Uterus (tissue), 3 donors: ENCODE measurements at regions not wholly inside any gene's neighbourhood (a gene's known extent, or its start where the extent isn't known, plus 50 kb on each side); places are given as distances from the start of the nearest gene placed in this dataset.

Experiments used
- DNase-seq, 2 donors: peaks; one replicate each; pipeline ENCODE4 v3.0.0-alpha.2; 2019 to 2020
- H3K27ac ChIP-seq, 2 donors: fragments of 200-600 bp; sonication (generic); 1 replicate in 1 of 2; 2 replicates in 1 of 2; pipeline ENCODE4 v1.5.1; 2016 to 2018
- H3K27me3 ChIP-seq, 2 donors: fragments of 200-600 bp; sonication (generic); one replicate each; pipeline ENCODE4 v1.5.1; 2018 to 2019; ENCODE audit warnings: control low read depth in 1 of 2
- H3K36me3 ChIP-seq, 2 donors: fragments of 200-600 bp; sonication (generic); one replicate each; pipeline ENCODE4 v1.5.1; 2019; ENCODE audit warnings: control low read depth in 1 of 2
- H3K4me1 ChIP-seq, 2 donors: fragments of 200-600 bp; sonication (generic); one replicate each; pipeline ENCODE4 v1.5.1; 2018 to 2019; ENCODE audit warnings: control low read depth in 1 of 2
- H3K4me3 ChIP-seq, 2 donors: fragments of 200-600 bp; sonication (generic); 1 replicate in 1 of 2; 2 replicates in 1 of 2; pipeline ENCODE4 v1.5.1; 2018 to 2019; ENCODE audit warnings: mild to moderate bottlenecking in 1 of 2
- H3K9me3 ChIP-seq, 2 donors: fragments of 200-600 bp; sonication (generic); one replicate each; pipeline ENCODE4 v1.5.1; 2019; ENCODE audit warnings: control low read depth in 1 of 2
- CTCF ChIP-seq, 4 experiments: fragments of 200-600 bp in 2 of 4; fragments of 450-650 bp in 2 of 4; sonication (generic) in 2 of 4; IDR thresholded peaks; one replicate each; pipeline ENCODE4 v1.5.1; 2016 to 2019; ENCODE audit warnings: antibody characterized with exemption in 4 of 4, mild to moderate bottlenecking in 2 of 4, moderate library complexity in 1 of 4
- POLR2A ChIP-seq, 2 donors: fragments of 450-650 bp; IDR thresholded peaks; one replicate each; pipeline ENCODE4 v1.6.1; 2016; ENCODE audit warnings: antibody characterized with exemption in 2 of 2, mild to moderate bottlenecking in 1 of 2, moderate library complexity in 1 of 2
- intact Hi-C: fragments of 100-400 bp; cut with DNase I; formaldehyde crosslinking; loops from one replicate; pipeline ENCODE4 v1.15.1; 2023; ENCODE audit warnings: low total_unique reads
- donor health status: DM: yes; HTN: yes; CAD: no.

GRCh38 chr16:79980650-79981521 lies 380.3 kb upstream of the MAF start:
- no peak for DNase-seq
- H3K27ac ChIP-seq: no peak overlapping the region
- no peak for TF ChIP-seq POLR2A (IDR thresholded peaks at IDR 0.05)
- TF ChIP-seq CTCF (IDR thresholded peaks at IDR 0.05): no peak
- intact Hi-C loops: no loop called here
- H3K4me3 ChIP-seq: no peak overlapping the region
- no peaks in the 10 kb centered on the region for H3K9me3 ChIP-seq
- H3K27me3 ChIP-seq: no peaks in the 10 kb centered on the region
- no peaks in the 10 kb centered on the region for H3K36me3 ChIP-seq
- H3K4me1 ChIP-seq: no peaks in the 10 kb centered on the region

GRCh38 chr16:79977940-79978836 lies 377.7 kb upstream of the MAF start:
- no peak overlapping the region for H3K27ac ChIP-seq
- intact Hi-C loops: no loop called here
- TF ChIP-seq POLR2A (IDR thresholded peaks at IDR 0.05) (no peak), CTCF (IDR thresholded peaks at IDR 0.05) (no peak)
- H3K4me3 ChIP-seq: no peak overlapping the region
- no peaks in the 10 kb centered on the region for H3K27me3 ChIP-seq
- H3K9me3 ChIP-seq: no peaks in the 10 kb centered on the region
- no peaks in the 10 kb centered on the region for H3K36me3 ChIP-seq
- DNase-seq: no peak
- no peaks in the 10 kb centered on the region for H3K4me1 ChIP-seq

GRCh38 chr16:79973320-79973719 lies 372.8 kb upstream of the MAF start:
- intact Hi-C loops: no loop called here
- Histone ChIP-seq H3K27ac (no peak overlapping the region), H3K36me3 (no peaks in the 10 kb centered on the region), H3K27me3 (no peaks in the 10 kb centered on the region), H3K9me3 (no peaks in the 10 kb centered on the region), H3K4me1 (no peaks in the 10 kb centered on the region), H3K4me3 (no peak overlapping the region)
- DNase-seq: no peak
- TF ChIP-seq CTCF (IDR thresholded peaks at IDR 0.05) (no peak), POLR2A (IDR thresholded peaks at IDR 0.05) (no peak)

GRCh38 chr16:79972053-79972704 lies 371.6 kb upstream of the MAF start:
- DNase-seq: no peak
- Histone ChIP-seq H3K27ac (no peak overlapping the region), H3K4me3 (no peak overlapping the region), H3K27me3 (no peaks in the 10 kb centered on the region), H3K36me3 (no peaks in the 10 kb centered on the region), H3K4me1 (no peaks in the 10 kb centered on the region), H3K9me3 (no peaks in the 10 kb centered on the region)
- intact Hi-C loops: no loop called here
- TF ChIP-seq POLR2A (IDR thresholded peaks at IDR 0.05): no peak
- no peak for TF ChIP-seq CTCF (IDR thresholded peaks at IDR 0.05)
